Caco-2 (cell line): ENCODE measurements at regions not wholly inside any gene's neighbourhood (a gene's known extent, or its start where the extent isn't known, plus 50 kb on each side); places are given as distances from the start of the nearest gene placed in this dataset.

ENCODE experiments used
- BruUV-seq: library from RNA; stranded (reverse); fragments of 400-500 nt; replicated peaks from 2 replicates; lab custom pipeline; 2021; lab: Mats Ljungman, UMichigan
- CTCF ChIA-PET: fragments of 300-600 bp; sonication (Branson Sonifier 250); formaldehyde crosslinking; loops from one replicate; lab custom pipeline; 2022; ENCODE audit warnings: antibody characterized with exemption; lab: Charles Lee
- POLR2A ChIA-PET: fragments of 300-600 bp; sonication (Branson Sonifier 250); formaldehyde crosslinking; loops from one replicate; lab custom pipeline; 2022; ENCODE audit warnings: antibody characterized with exemption; lab: Charles Lee
- DNase-seq, 2 experiments: peaks; one replicate each; pipeline versions ENCODE4 v3.0.0 to v3.0.0-alpha.2; 2020 to 2022
- H3K27me3 ChIP-seq: replicated peaks from 2 replicates; pipeline ENCODE4 v1.6.0; 2011; ENCODE audit warnings: low read length; ENCODE audit not compliant: control insufficient read depth, insufficient read depth
- H3K36me3 ChIP-seq: 2 replicates; pipeline ENCODE4 v1.5.1; 2011; ENCODE audit warnings: low read length; ENCODE audit not compliant: control insufficient read depth, insufficient read depth
- H3K4me1 ChIP-seq: fragments of 250-450 bp; sonication (Bioruptor Pico); 2 replicates; pipeline ENCODE4 v1.5.1; 2020; ENCODE audit warnings: mild to moderate bottlenecking
- H3K4me3 ChIP-seq: 2 replicates; pipeline ENCODE4 v1.5.1; 2011; ENCODE audit warnings: low read depth, mild to moderate bottlenecking, control low read depth, low read length
- H3K9me3 ChIP-seq: fragments of 250-450 bp; sonication (Bioruptor Pico); 2 replicates; pipeline ENCODE4 v1.5.1; 2020; ENCODE audit warnings: mild to moderate bottlenecking, moderate library complexity
- H3K27ac Mint-ChIP-seq: one replicate; pipeline ENCODE4 v1.8.0; 2022; ENCODE audit warnings: mixed read lengths; ENCODE audit not compliant: unreplicated experiment
- H3K27me3 Mint-ChIP-seq: one replicate; pipeline ENCODE4 v1.8.0; 2022; ENCODE audit warnings: mixed read lengths; ENCODE audit not compliant: insufficient read depth, unreplicated experiment
- H3K36me3 Mint-ChIP-seq: one replicate; pipeline ENCODE4 v1.8.0; 2022; ENCODE audit warnings: mild to moderate bottlenecking, mixed read lengths; ENCODE audit not compliant: insufficient read depth, unreplicated experiment
- H3K4me1 Mint-ChIP-seq: one replicate; pipeline ENCODE4 v1.8.0; 2022; ENCODE audit warnings: low read depth, mixed read lengths; ENCODE audit not compliant: unreplicated experiment
- H3K4me3 Mint-ChIP-seq: one replicate; pipeline ENCODE4 v1.8.0; 2022; ENCODE audit warnings: mild to moderate bottlenecking, moderate library complexity, mixed read lengths; ENCODE audit not compliant: unreplicated experiment
- H3K9me3 Mint-ChIP-seq: one replicate; pipeline ENCODE4 v1.8.0; 2022; ENCODE audit warnings: mixed read lengths; ENCODE audit not compliant: unreplicated experiment
- CTCF ChIP-seq, 2 experiments: fragments of 200-600 bp in 1 of 2; IDR thresholded peaks; 1 replicate in 1 of 2; 2 replicates in 1 of 2; pipeline versions ENCODE4 v1.5.1 to v1.8.0; 2011 to 2022; ENCODE audit warnings: antibody characterized with exemption in 1 of 2, control low read depth in 1 of 2, inconsistent platforms in 1 of 2, low read depth in 1 of 2, low read length in 1 of 2, mild to moderate bottlenecking in 1 of 2, moderate library complexity in 1 of 2; ENCODE audit not compliant: insufficient read depth in 1 of 2, severe bottlenecking in 1 of 2, unreplicated experiment in 1 of 2
- intact Hi-C: fragments of 100-400 bp; cut with micrococcal nuclease; formaldehyde crosslinking; loops from one replicate; pipeline ENCODE4 v1.10.0; 2022; ENCODE audit not compliant: unreplicated experiment

DNA sequence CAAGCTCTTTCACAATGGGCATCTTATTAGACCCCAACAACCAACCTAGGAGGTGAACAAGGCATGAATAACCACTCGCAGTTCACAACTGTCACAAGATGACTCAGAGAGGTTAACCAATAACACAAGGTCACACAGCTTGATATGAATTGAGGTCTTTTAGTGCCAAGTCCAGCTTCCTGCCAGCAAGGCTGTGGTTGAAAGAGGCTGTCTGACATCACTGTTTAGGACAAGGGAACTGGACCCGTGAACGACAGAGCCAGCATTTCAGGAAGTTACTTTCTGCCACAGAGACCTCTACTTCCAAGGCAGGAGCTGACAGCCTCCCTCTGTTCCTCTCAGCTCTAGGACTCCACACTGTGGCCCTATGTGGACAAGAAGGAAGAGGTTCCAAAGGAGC, 53.4 kb upstream of the ALDH1B1 start:
- DNase-seq: no peak
- intact Hi-C loops: no loop called here
- POLR2A ChIA-PET: no interaction called here
- H3K36me3 Mint-ChIP-seq: no peaks in the 10 kb centered on the region
- Histone ChIP-seq H3K27me3 (no peaks in the 10 kb centered on the region), H3K36me3 (no peaks in the 10 kb centered on the region), H3K4me1 (no peaks in the 10 kb centered on the region), H3K4me3 (no peak overlapping the region), H3K9me3 (no peaks in the 10 kb centered on the region)
- CTCF ChIA-PET: interaction anchor here (0.6 kb wide), 1 partner anchor 405 kb away, joined by 3 read pairs; no protein-coding TSS in a partner anchor
- H3K4me1 Mint-ChIP-seq: no peaks in the 10 kb centered on the region
- H3K27ac Mint-ChIP-seq: no peak overlapping the region
- no TSS peak for BruUV-seq
- H3K4me3 Mint-ChIP-seq: no peak overlapping the region
- peaks cover 12% of the 10 kb centered on the region for H3K27me3 Mint-ChIP-seq
- H3K9me3 Mint-ChIP-seq: no peaks in the 10 kb centered on the region
- TF ChIP-seq CTCF (IDR thresholded peaks at IDR 0.05; ENCODE audit: insufficient read depth in 1 of 2, low read depth in 1 of 2, low read length in 1 of 2, severe bottlenecking in 1 of 2, unreplicated experiment in 1 of 2): no peak

DNA sequence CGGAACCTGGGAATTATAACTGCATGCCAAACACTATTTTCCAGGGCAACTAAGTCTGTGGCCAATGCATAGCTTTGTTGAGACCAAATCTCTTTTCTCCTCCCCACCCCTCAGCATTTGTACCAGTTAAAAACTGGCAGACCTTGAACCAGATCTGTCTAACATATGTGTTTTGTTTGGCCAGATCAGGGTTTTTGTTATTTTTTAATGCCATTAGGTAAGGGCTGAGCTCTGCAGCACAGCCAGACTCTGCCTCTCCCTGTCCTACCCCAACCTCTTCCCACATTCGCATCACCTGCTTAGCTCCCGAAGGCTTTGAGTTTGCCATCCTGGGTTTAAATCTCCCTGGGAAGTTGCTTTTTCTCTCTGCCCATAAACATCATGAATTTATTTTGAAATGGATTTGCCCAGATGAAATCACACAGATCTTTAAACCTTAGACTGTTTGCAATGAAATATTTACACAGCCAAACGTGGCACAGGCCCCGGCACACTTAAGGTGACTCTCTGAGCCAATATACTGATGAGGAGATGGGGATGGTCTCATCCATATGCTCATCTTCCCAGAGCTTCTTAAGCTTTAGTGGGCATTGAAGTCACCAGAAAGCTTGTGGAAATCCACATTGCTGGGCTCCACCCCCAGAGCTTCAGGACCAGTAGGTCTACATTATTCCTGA, 54.0 kb upstream of the ALDH1B1 start:
- Mint-ChIP-seq H3K36me3 (no peaks in the 10 kb centered on the region), H3K9me3 (no peaks in the 10 kb centered on the region), H3K4me3 (no peak overlapping the region), H3K4me1 (no peaks in the 10 kb centered on the region), H3K27ac (no peak overlapping the region), H3K27me3 (peaks cover 12% of the 10 kb centered on the region)
- Histone ChIP-seq H3K4me1 (no peaks in the 10 kb centered on the region), H3K9me3 (no peaks in the 10 kb centered on the region), H3K4me3 (no peak overlapping the region), H3K36me3 (no peaks in the 10 kb centered on the region), H3K27me3 (no peaks in the 10 kb centered on the region)
- DNase-seq: no peak
- ChIA-PET POLR2A (no interaction called here), CTCF (no interaction called here)
- no peak for TF ChIP-seq CTCF (IDR thresholded peaks at IDR 0.05; ENCODE audit: insufficient read depth in 1 of 2, low read depth in 1 of 2, low read length in 1 of 2, severe bottlenecking in 1 of 2, unreplicated experiment in 1 of 2)
- BruUV-seq: no TSS peak
- intact Hi-C loops: no loop called here

DNA sequence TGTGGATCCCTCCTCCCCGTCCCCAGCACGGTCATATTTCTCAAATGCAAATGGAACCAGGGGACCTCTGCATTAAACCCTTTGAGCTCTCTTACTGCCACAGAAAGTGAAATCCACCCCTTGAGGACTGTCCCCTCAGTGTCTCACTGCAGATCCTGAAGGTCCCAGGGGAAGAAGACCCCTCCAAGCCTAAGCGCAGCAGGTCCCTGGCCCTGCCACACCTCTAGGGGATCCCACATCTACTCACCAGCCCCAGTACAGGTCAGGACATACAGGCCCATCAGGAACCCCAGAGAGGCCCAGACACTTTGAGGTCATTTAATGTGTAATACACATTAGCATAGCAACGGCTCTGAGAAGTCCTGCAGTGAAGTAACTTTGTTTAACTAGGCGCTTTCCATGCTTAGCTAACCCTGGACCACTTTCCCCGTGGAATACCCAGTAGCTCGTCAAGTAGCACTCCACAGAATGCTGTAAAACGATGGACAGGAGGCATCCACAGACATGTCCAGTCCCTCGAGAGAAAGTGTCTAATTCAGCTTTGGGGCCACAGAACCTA, 54.7 kb upstream of the ALDH1B1 start:
- Mint-ChIP-seq H3K27ac (no peak overlapping the region), H3K9me3 (no peaks in the 10 kb centered on the region), H3K27me3 (peaks cover 12% of the 10 kb centered on the region), H3K36me3 (no peaks in the 10 kb centered on the region), H3K4me1 (no peaks in the 10 kb centered on the region), H3K4me3 (no peak overlapping the region)
- H3K4me1 ChIP-seq: no peaks in the 10 kb centered on the region
- BruUV-seq: no TSS peak
- TF ChIP-seq CTCF (IDR thresholded peaks at IDR 0.05; ENCODE audit: insufficient read depth in 1 of 2, low read depth in 1 of 2, low read length in 1 of 2, severe bottlenecking in 1 of 2, unreplicated experiment in 1 of 2): no peak
- intact Hi-C loops: no loop called here
- H3K4me3 ChIP-seq: no peak overlapping the region
- CTCF ChIA-PET: no interaction called here
- H3K9me3 ChIP-seq: no peaks in the 10 kb centered on the region
- DNase-seq: no peak
- no peaks in the 10 kb centered on the region for H3K27me3 ChIP-seq
- no peaks in the 10 kb centered on the region for H3K36me3 ChIP-seq
- POLR2A ChIA-PET: no interaction called here
